ENCODE measurements at regions not wholly inside any gene's neighbourhood (a gene's known extent, or its start where the extent isn't known, plus 50 kb on each side); places are given as distances from the start of the nearest gene placed in this dataset.
"Not testable (repeated sequence)": the region's sequence is repeated elsewhere in the genome, so short reads cannot be mapped to it uniquely, and the experiment has no call there.

DNA sequence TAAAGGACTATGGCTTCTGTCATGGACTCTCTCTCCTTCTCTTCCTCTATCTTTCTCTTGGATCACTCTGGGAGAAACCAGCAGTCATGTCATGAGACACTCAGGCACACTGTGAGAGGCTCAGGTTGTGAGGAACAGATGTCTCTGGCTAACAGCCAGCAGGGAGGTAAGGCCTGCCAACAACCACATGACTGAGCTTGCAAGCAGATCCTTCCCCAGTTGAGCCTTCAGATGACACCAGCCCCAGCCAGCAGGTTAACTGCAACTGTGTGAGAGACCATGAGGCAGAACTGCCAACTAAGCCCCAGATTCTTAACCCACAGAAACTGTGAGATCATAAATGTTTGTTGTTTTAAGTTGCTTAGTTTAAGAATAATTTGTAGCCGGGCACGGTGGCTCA lies 90.6 kb downstream of the VCPKMT start:
- DNase-seq = no peak
- Histone ChIP-seq H3K9me3 (peaks cover 7% of the 10 kb centered on the region), H3K4me3 (no peak overlapping the region), H3K4me1 (no peaks in the 10 kb centered on the region), H3K36me3 (ENCODE audit: insufficient read depth in 1 of 2, low read depth in 1 of 2) (no peaks in the 10 kb centered on the region), H3K27ac (no peak overlapping the region), H3K27me3 (ENCODE audit: insufficient read depth in 3 of 3, low read length in 2 of 3) (no peaks in the 10 kb centered on the region)
- ATAC-seq = no peak
- 86 to 88% (median 86%) methylated on average over 2 of the region's 2 CpGs for WGBS, 3 donors
- intact Hi-C loops (cut with DNase I) = no loop called here
- TF ChIP-seq, protein P1, sequence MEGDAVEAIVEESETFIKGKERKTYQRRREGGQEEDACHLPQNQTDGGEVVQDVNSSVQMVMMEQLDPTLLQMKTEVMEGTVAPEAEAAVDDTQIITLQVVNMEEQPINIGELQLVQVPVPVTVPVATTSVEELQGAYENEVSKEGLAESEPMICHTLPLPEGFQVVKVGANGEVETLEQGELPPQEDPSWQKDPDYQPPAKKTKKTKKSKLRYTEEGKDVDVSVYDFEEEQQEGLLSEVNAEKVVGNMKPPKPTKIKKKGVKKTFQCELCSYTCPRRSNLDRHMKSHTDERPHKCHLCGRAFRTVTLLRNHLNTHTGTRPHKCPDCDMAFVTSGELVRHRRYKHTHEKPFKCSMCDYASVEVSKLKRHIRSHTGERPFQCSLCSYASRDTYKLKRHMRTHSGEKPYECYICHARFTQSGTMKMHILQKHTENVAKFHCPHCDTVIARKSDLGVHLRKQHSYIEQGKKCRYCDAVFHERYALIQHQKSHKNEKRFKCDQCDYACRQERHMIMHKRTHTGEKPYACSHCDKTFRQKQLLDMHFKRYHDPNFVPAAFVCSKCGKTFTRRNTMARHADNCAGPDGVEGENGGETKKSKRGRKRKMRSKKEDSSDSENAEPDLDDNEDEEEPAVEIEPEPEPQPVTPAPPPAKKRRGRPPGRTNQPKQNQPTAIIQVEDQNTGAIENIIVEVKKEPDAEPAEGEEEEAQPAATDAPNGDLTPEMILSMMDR (IDR thresholded peaks at IDR 0.05) = no peak

DNA sequence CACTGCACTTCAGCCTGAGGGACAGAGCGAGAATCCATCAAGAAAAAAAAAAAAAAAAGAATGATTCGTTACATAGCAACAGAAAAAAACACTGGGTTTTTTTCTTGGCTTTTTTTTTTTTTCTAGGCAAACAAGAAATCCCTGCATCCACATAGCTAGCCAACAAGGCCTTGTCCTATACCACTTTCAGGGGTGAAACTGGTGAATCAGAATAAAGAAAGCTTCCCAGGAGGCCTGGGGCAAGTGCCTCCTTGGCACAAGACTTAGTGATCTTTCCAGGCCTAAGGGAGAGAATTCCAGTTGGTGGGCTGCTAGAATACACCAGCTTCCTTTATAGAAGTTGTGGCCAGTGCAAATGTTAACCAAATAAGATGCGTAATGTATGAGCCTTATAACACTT lies 90.0 kb downstream of the VCPKMT start:
- no peak for ATAC-seq
- H3K9me3 ChIP-seq = peaks cover 7% of the 10 kb centered on the region

DNA sequence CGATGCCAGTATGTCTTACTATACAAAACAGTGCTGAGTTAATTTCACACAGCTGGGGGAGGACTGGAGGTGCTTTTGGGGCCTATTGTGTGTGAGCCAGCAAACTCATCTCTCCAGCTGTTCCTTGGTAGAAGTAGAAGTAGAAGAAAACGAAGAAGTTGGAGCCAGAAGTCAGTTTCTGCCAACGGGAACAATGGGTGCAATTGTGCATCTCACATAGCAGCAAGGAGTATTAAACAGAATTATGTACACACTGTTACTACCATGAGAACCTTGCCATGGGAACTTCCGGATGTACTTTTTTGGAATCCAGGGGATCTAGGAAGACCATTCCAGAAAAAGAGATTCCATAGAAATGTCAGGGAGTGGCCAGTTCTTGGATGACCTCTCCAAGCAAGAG lies 88.6 kb downstream of the VCPKMT start:
- Histone ChIP-seq H3K4me3 (no peak overlapping the region), H3K27me3 (ENCODE audit: insufficient read depth in 3 of 3, low read length in 2 of 3) (no peaks in the 10 kb centered on the region), H3K4me1 (no peaks in the 10 kb centered on the region), H3K9me3 (peaks cover 7% of the 10 kb centered on the region), H3K27ac (no peak overlapping the region), H3K36me3 (ENCODE audit: insufficient read depth in 1 of 2, low read depth in 1 of 2) (no peaks in the 10 kb centered on the region)
- ATAC-seq (no peak), DNase-seq (no peak)
- intact Hi-C loops (cut with DNase I) = no loop called here
- WGBS, 3 donors = 40 to 45% (median 43%) methylated on average over 4 of the region's 4 CpGs
- TF ChIP-seq, protein P1 (IDR thresholded peaks at IDR 0.05) = no peak

More for the DNA sequence above, 90.0 kb downstream of the VCPKMT start:
- TF ChIP-seq, protein P1 (IDR thresholded peaks at IDR 0.05) = no peak
- 88 to 93% (median 93%) methylated on average over 3 of the region's 3 CpGs for WGBS, 3 donors
- DNase-seq = no peak
- no peaks in the 10 kb centered on the region for H3K27me3 ChIP-seq (ENCODE audit: insufficient read depth in 3 of 3, low read length in 2 of 3)
- H3K4me1 ChIP-seq = no peaks in the 10 kb centered on the region
- no peaks in the 10 kb centered on the region for H3K36me3 ChIP-seq (ENCODE audit: insufficient read depth in 1 of 2, low read depth in 1 of 2)
- no peak overlapping the region for H3K27ac ChIP-seq
- intact Hi-C loops (cut with DNase I) = no loop called here
- H3K4me3 ChIP-seq = no peak overlapping the region

DNA sequence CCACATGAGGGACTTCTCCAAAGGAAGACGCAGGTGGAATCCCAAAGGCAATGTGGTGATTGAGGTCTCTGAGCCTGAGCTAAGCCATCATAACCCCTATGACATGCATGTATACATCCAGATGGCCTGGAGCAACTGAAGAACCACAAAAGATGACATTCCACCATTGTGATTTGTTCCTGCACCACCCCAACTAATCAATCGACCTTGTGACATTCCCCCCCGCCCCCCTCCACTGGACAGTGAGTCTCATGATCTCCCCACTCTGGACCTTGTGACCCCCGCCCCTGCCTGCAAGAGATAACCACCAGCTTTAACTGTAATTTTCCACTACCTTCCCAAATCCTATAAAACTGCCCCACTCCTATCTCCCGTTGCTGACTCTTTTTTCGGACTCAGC lies 87.9 kb downstream of the VCPKMT start:
- H3K36me3 ChIP-seq (ENCODE audit: insufficient read depth in 1 of 2, low read depth in 1 of 2) = no peaks in the 10 kb centered on the region
- TF ChIP-seq, protein P1 (IDR thresholded peaks at IDR 0.05) = no peak
- H3K4me3 ChIP-seq = no peak overlapping the region
- ATAC-seq = no peak
- H3K27me3 ChIP-seq (ENCODE audit: insufficient read depth in 3 of 3, low read length in 2 of 3) = no peaks in the 10 kb centered on the region
- no peaks in the 10 kb centered on the region for H3K4me1 ChIP-seq
- peaks cover 7% of the 10 kb centered on the region for H3K9me3 ChIP-seq
- H3K27ac ChIP-seq = no peak overlapping the region
- no peak for DNase-seq
- WGBS, 3 donors = 80 to 83% (median 82%) methylated on average over 6 of the region's 6 CpGs
- intact Hi-C loops (cut with DNase I) = no loop called here

DNA sequence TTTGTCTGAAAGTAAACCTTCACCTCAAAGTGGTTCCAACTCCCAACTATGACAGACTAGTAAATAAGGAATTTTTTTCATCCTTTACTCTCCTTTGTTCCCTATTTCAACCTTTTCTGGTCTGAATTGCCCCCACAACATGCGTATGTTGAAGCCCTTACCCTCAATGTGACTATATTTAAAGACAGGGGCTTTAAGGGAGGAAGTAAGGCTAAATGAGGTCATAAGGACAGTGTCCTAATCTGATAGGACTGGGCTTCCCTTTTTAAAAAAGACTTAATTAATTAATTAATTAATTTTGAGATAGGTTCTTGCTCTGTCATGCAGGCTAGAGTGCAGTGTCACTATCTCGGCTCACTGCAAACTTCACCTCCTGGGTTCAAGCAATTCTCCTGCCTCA lies 86.3 kb downstream of the VCPKMT start:
- TF ChIP-seq, protein P1 (IDR thresholded peaks at IDR 0.05) = no peak
- intact Hi-C loops (cut with DNase I) = no loop called here
- Histone ChIP-seq H3K36me3 (ENCODE audit: insufficient read depth in 1 of 2, low read depth in 1 of 2) (no peaks in the 10 kb centered on the region), H3K27me3 (ENCODE audit: insufficient read depth in 3 of 3, low read length in 2 of 3) (no peaks in the 10 kb centered on the region), H3K4me1 (no peaks in the 10 kb centered on the region), H3K27ac (no peak overlapping the region), H3K4me3 (no peak overlapping the region), H3K9me3 (peaks cover 7% of the 10 kb centered on the region)
- 96 to 97% (median 97%) methylated on average over 2 of the region's 2 CpGs for WGBS, 3 donors
- no peak for ATAC-seq
- no peak for DNase-seq

DNA sequence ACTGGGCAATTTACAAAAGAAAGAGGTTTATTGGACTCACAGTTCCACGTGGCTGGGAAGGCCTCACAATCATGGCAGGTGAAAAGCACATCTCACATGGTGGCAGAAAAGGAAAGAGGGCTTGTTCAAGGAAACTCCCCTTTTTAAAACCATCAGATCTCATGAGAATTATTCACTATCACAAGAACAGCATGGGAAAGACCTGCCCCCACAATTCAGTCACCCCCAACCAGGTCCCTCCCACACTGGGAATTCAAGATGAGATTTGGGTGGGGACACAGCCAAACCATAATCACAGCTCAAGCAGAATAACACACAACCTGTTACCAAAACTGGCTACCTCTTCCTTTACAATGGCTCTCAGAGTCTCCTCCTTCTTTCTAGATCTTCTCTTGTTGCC lies 85.5 kb downstream of the VCPKMT start:
- intact Hi-C loops (cut with DNase I); H3K9me3 ChIP-seq; ATAC-seq; H3K36me3 ChIP-seq (ENCODE audit: insufficient read depth in 1 of 2, low read depth in 1 of 2); H3K4me3 ChIP-seq; DNase-seq; H3K27ac ChIP-seq; H3K4me1 ChIP-seq; H3K27me3 ChIP-seq (ENCODE audit: insufficient read depth in 3 of 3, low read length in 2 of 3): not testable (repeated sequence)
- WGBS, 3 donors = 87 to 100% (median 94%) methylated on average over 1 of the region's 1 CpG
